Activated naive CD4-positive, alpha-beta T cell treated with anti-CD3 and anti-CD28 coated beads, Interleukin-2, amount 50 U/mL, for 72 hours (primary cell): ENCODE measurements at regions not wholly inside any gene's neighbourhood (a gene's known extent, or its start where the extent isn't known, plus 50 kb on each side); places are given as distances from the start of the nearest gene placed in this dataset.
A peak's percentile ranks its signal among the peaks of the same experiment; 100 is the strongest.

Experiments used
- ATAC-seq, 2 donors: fragments of 150-1000 bp; cut with Tn5 transposase; 2 replicates each; pipeline ENCODE4 v1.10.0; 2021; ENCODE audit warnings: mild to moderate bottlenecking in 2 of 2, moderate library complexity in 2 of 2
- DNase-seq, 2 donors: peaks; one replicate each; pipeline ENCODE4 v3.0.0; 2021 to 2022; ENCODE audit warnings: low spot score in 2 of 2
- H3K27ac Mint-ChIP-seq, 2 donors: one replicate each; pipeline ENCODE4 v1.8.0; 2022; ENCODE audit warnings: mild to moderate bottlenecking in 2 of 2, mixed read lengths in 2 of 2
- H3K36me3 Mint-ChIP-seq, 2 donors: one replicate each; pipeline ENCODE4 v1.8.0; 2022; ENCODE audit warnings: mixed read lengths in 2 of 2
- H3K9me3 Mint-ChIP-seq, 2 donors: one replicate each; pipeline ENCODE4 v1.8.0; 2022; ENCODE audit warnings: mixed read lengths in 2 of 2

GRCh38 chr4:144295286-144295995, 154.9 kb upstream of the GYPA start:
- H3K27ac Mint-ChIP-seq: no peak overlapping the region
- H3K36me3 Mint-ChIP-seq: no peaks in the 10 kb centered on the region
- H3K9me3 Mint-ChIP-seq: no peaks in the 10 kb centered on the region
- ATAC-seq (no peak), DNase-seq (no peak)

GRCh38 chr4:144296941-144297340, 156.4 kb upstream of the GYPA start:
- no peak overlapping the region for H3K27ac Mint-ChIP-seq
- ATAC-seq (no peak), DNase-seq (no peak)
- H3K9me3 Mint-ChIP-seq: no peaks in the 10 kb centered on the region
- H3K36me3 Mint-ChIP-seq: no peaks in the 10 kb centered on the region

- no peaks in the 10 kb centered on the region for H3K9me3 Mint-ChIP-seq
- no peak overlapping the region for H3K27ac Mint-ChIP-seq
- no peak for ATAC-seq
- no peak for DNase-seq
- no peaks in the 10 kb centered on the region for H3K36me3 Mint-ChIP-seq
Measured at GRCh38 chr4:144298519-144298918, 158.0 kb upstream of the GYPA start.

- no peaks in the 10 kb centered on the region for H3K9me3 Mint-ChIP-seq
- DNase-seq (no peak), ATAC-seq (no peak)
- H3K36me3 Mint-ChIP-seq: no peaks in the 10 kb centered on the region
- H3K27ac Mint-ChIP-seq: no peak overlapping the region
Measured at GRCh38 chr4:144300616-144301015, 160.1 kb upstream of the GYPA start.

GRCh38 chr4:144302704-144303536, 162.4 kb upstream of the GYPA start:
- no peak for ATAC-seq
- Mint-ChIP-seq H3K27ac (no peak overlapping the region), H3K36me3 (no peaks in the 10 kb centered on the region), H3K9me3 (no peaks in the 10 kb centered on the region)
- DNase-seq: no peak

- H3K9me3 Mint-ChIP-seq: no peaks in the 10 kb centered on the region
- no peak for DNase-seq
- no peak overlapping the region for H3K27ac Mint-ChIP-seq
- no peaks in the 10 kb centered on the region for H3K36me3 Mint-ChIP-seq
- ATAC-seq: no peak
Measured at GRCh38 chr4:144304025-144304424, 163.5 kb upstream of the GYPA start.

- DNase-seq (no peak), ATAC-seq (no peak)
- Mint-ChIP-seq H3K36me3 (peaks cover 13 to 15% of the 10 kb centered on the region in 2 donors), H3K9me3 (peaks cover 14 to 18% of the 10 kb centered on the region in 2 donors), H3K27ac (no peak overlapping the region)
Measured at GRCh38 chr4:144310535-144310934, 170.0 kb upstream of the GYPA start.

- H3K9me3 Mint-ChIP-seq: peaks cover 18 to 29% of the 10 kb centered on the region in 2 donors
- no peak for ATAC-seq
- no peak for DNase-seq
Measured at GRCh38 chr4:144313370-144313769, 172.9 kb upstream of the GYPA start.

GRCh38 chr4:144316869-144317268, 176.4 kb upstream of the GYPA start:
- DNase-seq (no peak), ATAC-seq (no peak)
- Mint-ChIP-seq H3K27ac (no peak overlapping the region), H3K9me3 (peaks cover 13 to 25% of the 10 kb centered on the region in 2 donors), H3K36me3 (peaks cover 13 to 15% of the 10 kb centered on the region in 2 donors)

More at GRCh38 chr4:144313370-144313769, 172.9 kb upstream of the GYPA start:
- Mint-ChIP-seq H3K27ac (no peak overlapping the region), H3K36me3 (peaks cover 13 to 15% of the 10 kb centered on the region in 2 donors)

GRCh38 chr4:144318797-144319196, 178.3 kb upstream of the GYPA start:
- Mint-ChIP-seq H3K9me3 (peaks cover 12 to 25% of the 10 kb centered on the region in 2 donors), H3K36me3 (peaks cover 13 to 14% of the 10 kb centered on the region in 2 donors), H3K27ac (no peak overlapping the region)
- DNase-seq (no peak), ATAC-seq (no peak)

GRCh38 chr4:144336633-144337032, 196.1 kb upstream of the GYPA start:
- Mint-ChIP-seq H3K9me3 (peaks cover 14 to 22% of the 10 kb centered on the region in 2 donors), H3K27ac (no peak overlapping the region), H3K36me3 (peaks cover 0 to 6% of the 10 kb centered on the region in 2 donors)
- DNase-seq: no peak
- ATAC-seq: no peak

GRCh38 chr4:144338148-144338547, 197.6 kb upstream of the GYPA start:
- Mint-ChIP-seq H3K36me3 (peaks cover 0 to 6% of the 10 kb centered on the region in 2 donors), H3K27ac (peak overlapping the region in 1 of 2 donors; percentile 9), H3K9me3 (peaks cover 14 to 22% of the 10 kb centered on the region in 2 donors)
- ATAC-seq (no peak), DNase-seq (no peak)

- no peak for DNase-seq
- peaks cover 14 to 22% of the 10 kb centered on the region in 2 donors for H3K9me3 Mint-ChIP-seq
- no peak overlapping the region for H3K27ac Mint-ChIP-seq
- no peak for ATAC-seq
- H3K36me3 Mint-ChIP-seq: peaks cover 0 to 6% of the 10 kb centered on the region in 2 donors
Measured at GRCh38 chr4:144338834-144339233, 198.3 kb upstream of the GYPA start.

GRCh38 chr4:144340931-144341330, 200.4 kb upstream of the GYPA start:
- peaks cover 0 to 6% of the 10 kb centered on the region in 2 donors for H3K36me3 Mint-ChIP-seq
- no peak overlapping the region for H3K27ac Mint-ChIP-seq
- H3K9me3 Mint-ChIP-seq: peaks cover 14 to 22% of the 10 kb centered on the region in 2 donors
- ATAC-seq: no peak
- DNase-seq: no peak

- DNase-seq: no peak
- ATAC-seq: no peak
- Mint-ChIP-seq H3K36me3 (peaks cover 0 to 6% of the 10 kb centered on the region in 2 donors), H3K9me3 (peaks cover 14 to 20% of the 10 kb centered on the region in 2 donors), H3K27ac (no peak overlapping the region)
Measured at GRCh38 chr4:144342949-144343760, 202.6 kb upstream of the GYPA start.

- DNase-seq (no peak), ATAC-seq (no peak)
- no peaks in the 10 kb centered on the region for H3K9me3 Mint-ChIP-seq
- H3K27ac Mint-ChIP-seq: no peak overlapping the region
- no peaks in the 10 kb centered on the region for H3K36me3 Mint-ChIP-seq
Measured at GRCh38 chr4:144347121-144347520, 206.6 kb upstream of the GYPA start.

- no peaks in the 10 kb centered on the region for H3K9me3 Mint-ChIP-seq
- ATAC-seq: no peak
- H3K36me3 Mint-ChIP-seq: no peaks in the 10 kb centered on the region
- DNase-seq: no peak
- no peak overlapping the region for H3K27ac Mint-ChIP-seq
Measured at GRCh38 chr4:144350706-144351105, 210.2 kb upstream of the GYPA start.
